ENCODE measurements at regions not wholly inside any gene's neighbourhood (a gene's known extent, or its start where the extent isn't known, plus 50 kb on each side); places are given as distances from the start of the nearest gene placed in this dataset.

DNA sequence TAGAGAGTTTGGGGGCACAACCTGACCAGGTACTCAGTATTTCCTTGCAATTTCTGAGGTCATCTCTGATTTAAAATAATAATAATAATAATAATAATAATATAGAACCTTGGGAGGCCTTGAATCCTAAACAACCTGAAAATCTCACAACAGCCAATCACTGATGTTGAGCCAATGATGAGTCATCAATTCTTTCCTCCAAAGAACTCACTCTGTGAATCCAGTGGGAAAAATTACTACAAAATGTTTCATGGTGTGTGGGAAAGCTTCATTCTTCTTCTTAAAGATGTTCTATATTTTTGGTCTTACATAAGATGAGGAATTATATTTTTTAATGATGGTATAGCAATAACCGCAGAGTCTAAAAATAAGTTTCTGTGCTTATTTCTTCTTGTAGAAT lies 594.6 kb downstream of the EFNB2 start:
- intact Hi-C loops (cut with DNase I; ENCODE audit: low total_unique reads) = no loop called here

GRCh38 chr13:105937451-105937850 lies 598.0 kb downstream of the EFNB2 start:
- H3K27ac ChIP-seq = no peak overlapping the region
- no peaks in the 10 kb centered on the region for H3K4me1 ChIP-seq
- no peaks in the 10 kb centered on the region for H3K27me3 ChIP-seq
- intact Hi-C loops (cut with DNase I; ENCODE audit: low total_unique reads) = no loop called here
- H3K36me3 ChIP-seq = no peaks in the 10 kb centered on the region
- H3K4me3 ChIP-seq = no peak overlapping the region
- TF ChIP-seq POLR2AphosphoS5 (IDR thresholded peaks at IDR 0.05) (no peak), POLR2A (IDR thresholded peaks at IDR 0.05) (no peak)
- TF ChIP-seq, protein P1, sequence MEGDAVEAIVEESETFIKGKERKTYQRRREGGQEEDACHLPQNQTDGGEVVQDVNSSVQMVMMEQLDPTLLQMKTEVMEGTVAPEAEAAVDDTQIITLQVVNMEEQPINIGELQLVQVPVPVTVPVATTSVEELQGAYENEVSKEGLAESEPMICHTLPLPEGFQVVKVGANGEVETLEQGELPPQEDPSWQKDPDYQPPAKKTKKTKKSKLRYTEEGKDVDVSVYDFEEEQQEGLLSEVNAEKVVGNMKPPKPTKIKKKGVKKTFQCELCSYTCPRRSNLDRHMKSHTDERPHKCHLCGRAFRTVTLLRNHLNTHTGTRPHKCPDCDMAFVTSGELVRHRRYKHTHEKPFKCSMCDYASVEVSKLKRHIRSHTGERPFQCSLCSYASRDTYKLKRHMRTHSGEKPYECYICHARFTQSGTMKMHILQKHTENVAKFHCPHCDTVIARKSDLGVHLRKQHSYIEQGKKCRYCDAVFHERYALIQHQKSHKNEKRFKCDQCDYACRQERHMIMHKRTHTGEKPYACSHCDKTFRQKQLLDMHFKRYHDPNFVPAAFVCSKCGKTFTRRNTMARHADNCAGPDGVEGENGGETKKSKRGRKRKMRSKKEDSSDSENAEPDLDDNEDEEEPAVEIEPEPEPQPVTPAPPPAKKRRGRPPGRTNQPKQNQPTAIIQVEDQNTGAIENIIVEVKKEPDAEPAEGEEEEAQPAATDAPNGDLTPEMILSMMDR (IDR thresholded peaks at IDR 0.05) = no peak
- DNase-seq (ENCODE audit: low spot score in 2 of 2) = no peak
- no peaks in the 10 kb centered on the region for H3K9me3 ChIP-seq

More for the DNA sequence above, 594.6 kb downstream of the EFNB2 start:
- DNase-seq (ENCODE audit: low spot score in 2 of 2) = no peak
- no peak overlapping the region for H3K4me3 ChIP-seq
- H3K27me3 ChIP-seq = no peaks in the 10 kb centered on the region
- H3K36me3 ChIP-seq = no peaks in the 10 kb centered on the region
- TF ChIP-seq, protein P1 (IDR thresholded peaks at IDR 0.05) = no peak
- TF ChIP-seq POLR2AphosphoS5 (IDR thresholded peaks at IDR 0.05) (no peak), POLR2A (IDR thresholded peaks at IDR 0.05) (no peak)
- H3K9me3 ChIP-seq = no peaks in the 10 kb centered on the region
- H3K4me1 ChIP-seq = no peaks in the 10 kb centered on the region
- H3K27ac ChIP-seq = no peak overlapping the region

DNA sequence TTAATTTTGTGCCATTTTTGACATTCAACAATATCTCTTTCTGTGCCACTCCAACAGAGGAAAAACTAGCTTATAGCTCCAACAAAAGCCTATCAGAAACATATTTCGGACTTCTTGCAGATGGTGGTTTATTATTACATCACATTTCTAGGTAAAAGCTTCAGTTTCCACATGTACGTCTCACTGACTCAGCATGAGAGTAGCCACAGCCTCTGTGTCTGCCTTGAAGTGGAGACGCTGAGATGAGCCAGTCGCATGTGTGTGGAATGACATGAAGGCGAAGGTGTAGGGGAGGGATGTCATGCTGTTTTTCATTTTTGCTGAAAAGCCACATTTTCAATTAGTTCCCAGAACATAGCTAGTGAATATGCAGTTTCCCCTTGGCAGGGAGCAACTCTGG lies 598.6 kb downstream of the EFNB2 start:
- Histone ChIP-seq H3K27me3 (no peaks in the 10 kb centered on the region), H3K4me1 (no peaks in the 10 kb centered on the region), H3K4me3 (no peak overlapping the region), H3K36me3 (no peaks in the 10 kb centered on the region), H3K27ac (no peak overlapping the region), H3K9me3 (no peaks in the 10 kb centered on the region)
- TF ChIP-seq POLR2A (IDR thresholded peaks at IDR 0.05) = no peak
- no peak for TF ChIP-seq POLR2AphosphoS5 (IDR thresholded peaks at IDR 0.05)
- TF ChIP-seq, protein P1 (IDR thresholded peaks at IDR 0.05) = no peak
- DNase-seq (ENCODE audit: low spot score in 2 of 2) = no peak
- intact Hi-C loops (cut with DNase I; ENCODE audit: low total_unique reads) = no loop called here

- H3K4me3 ChIP-seq = no peak overlapping the region
- H3K9me3 ChIP-seq = no peaks in the 10 kb centered on the region
- no peak overlapping the region for H3K27ac ChIP-seq
- H3K4me1 ChIP-seq = no peaks in the 10 kb centered on the region
- DNase-seq (ENCODE audit: low spot score in 2 of 2) = no peak
- intact Hi-C loops (cut with DNase I; ENCODE audit: low total_unique reads) = no loop called here
- no peak for TF ChIP-seq POLR2AphosphoS5 (IDR thresholded peaks at IDR 0.05)
- TF ChIP-seq, protein P1 (IDR thresholded peaks at IDR 0.05) = no peak
- TF ChIP-seq POLR2A (IDR thresholded peaks at IDR 0.05) = no peak
- H3K27me3 ChIP-seq = no peaks in the 10 kb centered on the region
- H3K36me3 ChIP-seq = no peaks in the 10 kb centered on the region
These were observed 606.0 kb downstream of the EFNB2 start for GRCh38 chr13:105929505-105929904.

GRCh38 chr13:105928901-105929300 lies 606.6 kb downstream of the EFNB2 start:
- no peak for TF ChIP-seq POLR2AphosphoS5 (IDR thresholded peaks at IDR 0.05)
- TF ChIP-seq POLR2A (IDR thresholded peaks at IDR 0.05) = no peak
- TF ChIP-seq, protein P1 (IDR thresholded peaks at IDR 0.05) = no peak
- Histone ChIP-seq H3K4me1 (no peaks in the 10 kb centered on the region), H3K36me3 (no peaks in the 10 kb centered on the region), H3K27me3 (no peaks in the 10 kb centered on the region), H3K27ac (no peak overlapping the region), H3K4me3 (no peak overlapping the region), H3K9me3 (no peaks in the 10 kb centered on the region)
- no peak for DNase-seq (ENCODE audit: low spot score in 2 of 2)
- intact Hi-C loops (cut with DNase I; ENCODE audit: low total_unique reads) = no loop called here

Measured in breast epithelium (tissue), 4 donors.